DOHH2 (cell line): ENCODE measurements at regions not wholly inside any gene's neighbourhood (a gene's known extent, or its start where the extent isn't known, plus 50 kb on each side); places are given as distances from the start of the nearest gene placed in this dataset.

Experiments used
- CTCF ChIP-seq: fragments of 200-600 bp; sonication (generic); IDR thresholded peaks from one replicate; pipeline ENCODE4 v1.5.1; 2014; ENCODE audit warnings: antibody characterized with exemption, mild to moderate bottlenecking, low read depth, low read length; ENCODE audit not compliant: poor library complexity, severe bottlenecking
- EZH2phosphoT487 ChIP-seq: fragments of 200-600 bp; sonication (generic); IDR thresholded peaks from 2 replicates; pipeline ENCODE4 v1.6.1; 2017; ENCODE audit warnings: borderline replicate concordance, mild to moderate bottlenecking, antibody characterized with exemption, low read length, moderate library complexity, mixed read lengths

GRCh38 chr6:60681806-60682205 lies 1604.2 kb downstream of the KHDRBS2 start:
- TF ChIP-seq CTCF (no peak), EZH2phosphoT487 (no peak)
